Frontal cortex (tissue), 3 donors: ENCODE measurements at regions not wholly inside any gene's neighbourhood (a gene's known extent, or its start where the extent isn't known, plus 50 kb on each side); places are given as distances from the start of the nearest gene placed in this dataset.

Experiments used
- DNase-seq, 2 donors: peaks; one replicate each; pipeline ENCODE4 v3.0.0; 2012; ENCODE audit warnings: low spot score in 2 of 2
- FAIRE-seq: peaks from 2 replicates; lab custom pipeline; 2012; peaks lifted over from hg19 to GRCh38; lab: Jason Lieb, UNC
- donor health status: control.
- donor health status: control.
- donor health status: control.

DNA sequence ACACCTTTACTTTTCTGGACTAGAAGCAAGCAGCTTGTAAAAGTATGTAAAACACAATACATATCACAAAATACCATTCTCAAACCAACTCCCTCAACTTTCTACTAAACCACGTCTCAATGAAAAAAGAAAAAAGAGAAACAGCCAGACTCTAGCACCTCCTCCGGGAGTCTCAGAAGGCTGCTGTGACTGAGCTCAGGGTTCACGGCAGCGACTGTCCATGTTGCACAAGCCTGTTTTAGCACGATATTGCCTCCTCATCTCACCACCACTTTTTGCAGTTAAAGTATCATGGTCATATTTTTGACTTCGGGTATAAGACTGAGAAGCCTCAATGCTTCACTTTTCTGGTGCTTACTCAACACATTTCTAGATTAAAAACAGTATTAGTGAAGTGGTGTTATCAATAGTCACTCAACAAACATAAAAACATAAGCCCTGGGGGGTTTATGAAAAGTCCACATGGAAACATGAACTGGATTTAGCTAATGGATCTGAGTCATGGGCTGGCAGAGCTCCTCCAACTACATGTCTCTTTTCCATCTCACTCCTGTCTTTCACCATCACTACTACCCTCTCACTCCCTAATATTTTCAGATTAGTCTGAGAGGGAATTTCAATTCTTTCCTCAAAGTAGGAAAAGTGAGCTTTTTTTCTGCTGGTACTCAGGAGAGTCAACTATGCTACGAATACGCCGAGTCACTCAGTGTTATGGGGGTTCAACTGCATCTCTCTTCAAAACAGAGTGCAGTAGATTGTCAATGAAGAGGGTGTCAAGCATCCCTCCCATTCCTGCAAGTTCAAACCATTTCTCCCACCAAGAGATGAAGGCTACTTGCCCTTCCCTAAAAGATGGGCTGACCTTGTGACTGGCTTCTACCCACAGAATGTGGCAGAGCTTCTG, 113.7 kb downstream of the OSR1 start:
- FAIRE-seq (no peak), DNase-seq (no peak)

DNA sequence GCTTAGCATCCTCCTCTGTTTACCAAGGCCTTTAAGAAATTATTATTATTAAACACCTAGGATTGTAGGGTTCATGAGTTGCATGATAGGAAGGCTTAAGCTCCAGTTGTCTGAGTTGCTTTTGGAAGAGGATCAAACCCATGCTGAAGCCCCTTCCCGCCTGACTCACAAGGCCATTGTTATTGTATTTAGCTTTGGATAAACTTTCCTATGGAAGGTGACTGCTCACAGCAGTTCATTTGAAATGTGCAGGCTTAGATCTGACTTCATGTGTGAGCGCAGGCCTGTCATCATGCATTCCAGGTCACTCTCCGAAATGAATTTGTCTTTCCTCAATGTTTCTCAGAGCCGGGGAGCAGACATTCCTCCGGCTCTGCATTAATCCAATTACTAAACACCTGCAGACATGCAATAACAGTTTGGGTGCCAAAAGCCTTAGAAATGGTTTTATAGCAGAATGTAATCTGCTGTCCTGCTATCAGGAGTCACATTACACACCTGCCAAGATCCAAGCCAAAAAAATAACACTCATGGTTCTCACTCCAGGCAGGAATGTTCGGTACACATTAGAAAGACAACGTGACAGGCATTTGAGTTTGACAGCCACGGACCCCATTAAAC, 119.9 kb downstream of the OSR1 start:
- no peak for DNase-seq
- no peak for FAIRE-seq

GRCh38 chr2:19235308-19235707, 123.1 kb downstream of the OSR1 start:
- no peak for DNase-seq
- FAIRE-seq: no peak

DNA sequence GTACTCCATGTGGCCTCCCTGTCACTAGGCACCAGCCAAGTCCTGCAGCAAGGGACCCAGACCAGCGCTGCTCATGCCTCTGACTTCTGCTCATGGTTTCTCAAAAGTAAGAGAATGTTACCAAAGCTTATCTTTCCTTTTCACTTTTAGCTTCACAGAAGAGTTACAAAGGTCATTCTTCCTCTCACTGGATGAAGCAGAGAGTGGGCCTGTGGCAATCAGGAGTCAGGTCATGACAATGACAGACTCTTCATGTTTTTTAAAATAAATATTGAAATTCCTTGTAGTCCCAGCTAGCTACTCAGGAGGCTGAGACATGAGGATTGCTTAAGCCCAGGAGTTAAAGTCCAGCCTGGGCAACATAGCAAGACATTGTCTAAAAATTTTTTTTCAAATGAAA, 126.1 kb downstream of the OSR1 start:
- DNase-seq (no peak), FAIRE-seq (no peak)

GRCh38 chr2:19231625-19232024, 126.8 kb downstream of the OSR1 start:
- FAIRE-seq (no peak), DNase-seq (no peak)

- FAIRE-seq: no peak
- DNase-seq: no peak
Observed at GRCh38 chr2:19230626-19231025, 127.8 kb downstream of the OSR1 start.

DNA sequence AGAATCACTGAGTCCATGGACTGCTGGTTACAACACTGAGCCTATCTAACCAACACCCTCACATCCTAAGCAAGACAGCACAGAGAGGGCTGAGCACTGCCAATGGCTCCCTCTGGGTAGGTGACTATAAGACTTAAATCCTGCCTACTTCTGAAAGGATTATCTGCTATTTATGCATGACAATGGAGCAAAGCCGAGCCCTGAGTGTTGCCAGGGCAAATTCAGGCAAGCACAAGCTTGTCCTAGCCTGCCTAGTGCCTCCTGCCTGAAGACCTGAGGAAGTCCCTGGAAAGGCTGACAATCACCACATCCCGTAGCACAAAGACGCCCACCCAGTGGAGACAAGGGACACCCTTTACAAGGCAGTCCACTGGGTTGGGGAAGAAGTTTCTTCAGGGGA, 129.7 kb downstream of the OSR1 start:
- no peak for DNase-seq
- no peak for FAIRE-seq

DNA sequence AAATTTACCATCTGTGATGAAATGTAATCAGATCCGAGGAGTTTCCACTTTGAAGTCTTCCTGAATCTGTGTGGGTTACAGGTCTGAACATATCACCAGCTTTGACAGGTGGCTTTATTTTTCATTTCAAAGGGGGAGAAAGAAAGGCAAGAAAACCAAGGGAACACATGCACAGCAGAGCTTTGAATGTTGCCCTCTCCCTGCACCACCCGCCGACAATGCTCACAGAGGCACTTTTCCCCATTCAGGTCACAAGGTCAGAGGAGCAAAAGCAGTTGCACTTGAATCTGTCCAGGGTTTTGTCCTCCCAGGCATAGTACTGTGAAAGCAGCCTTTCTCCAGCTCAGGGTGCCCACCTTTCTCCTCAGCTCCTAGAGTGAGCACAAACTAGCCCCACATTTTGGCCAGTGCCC, 130.2 kb downstream of the OSR1 start:
- FAIRE-seq: no peak
- no peak for DNase-seq

DNA sequence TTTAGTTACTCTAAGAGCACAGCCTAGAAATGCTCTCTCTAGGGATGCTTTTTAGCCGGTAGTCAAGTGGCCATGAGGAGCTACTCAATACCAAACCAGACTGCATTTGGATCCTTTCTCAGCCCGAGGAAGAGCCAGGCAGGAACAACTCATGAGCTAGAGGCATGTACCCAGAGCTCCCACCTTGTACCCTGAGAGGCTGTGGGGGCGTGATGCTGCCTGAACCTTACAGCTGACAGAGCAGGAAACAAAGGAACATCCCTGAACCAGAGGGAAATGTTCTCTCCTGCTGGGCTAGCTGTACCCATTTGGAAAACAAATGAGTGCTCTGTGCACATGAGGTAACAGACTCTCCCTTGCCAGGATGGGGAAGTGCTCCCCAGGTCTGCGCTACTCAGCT, 131.6 kb downstream of the OSR1 start:
- no peak for DNase-seq
- FAIRE-seq: no peak

DNA sequence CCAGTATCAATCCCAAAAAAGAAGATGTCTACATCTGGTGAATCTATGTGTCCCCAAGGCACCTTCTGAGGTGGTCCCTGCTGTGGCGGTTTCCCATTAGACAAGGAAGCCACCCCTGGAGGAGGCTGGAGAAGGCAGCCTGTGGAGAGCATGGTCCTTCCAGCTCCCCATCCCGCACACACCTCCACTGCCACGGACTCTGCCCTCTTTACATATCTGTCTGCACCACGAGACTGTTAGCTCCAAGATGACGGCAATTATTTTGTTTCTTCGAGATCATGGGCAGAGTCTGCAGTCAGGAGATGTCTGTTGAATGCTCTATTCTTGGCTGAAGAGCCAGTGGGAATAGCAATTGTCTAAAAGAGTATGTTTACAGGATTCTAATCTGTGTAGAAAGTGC, 132.0 kb downstream of the OSR1 start:
- no peak for FAIRE-seq

GRCh38 chr2:19225931-19226330, 132.5 kb downstream of the OSR1 start:
- no peak for DNase-seq
- FAIRE-seq: no peak

More for the DNA sequence above, 132.0 kb downstream of the OSR1 start:
- no peak for DNase-seq

GRCh38 chr2:19225126-19225525, 133.3 kb downstream of the OSR1 start:
- FAIRE-seq (no peak), DNase-seq (no peak)

GRCh38 chr2:19224486-19224885, 133.9 kb downstream of the OSR1 start:
- no peak for DNase-seq
- FAIRE-seq: no peak

GRCh38 chr2:19224011-19224410, 134.4 kb downstream of the OSR1 start:
- FAIRE-seq: no peak

DNA sequence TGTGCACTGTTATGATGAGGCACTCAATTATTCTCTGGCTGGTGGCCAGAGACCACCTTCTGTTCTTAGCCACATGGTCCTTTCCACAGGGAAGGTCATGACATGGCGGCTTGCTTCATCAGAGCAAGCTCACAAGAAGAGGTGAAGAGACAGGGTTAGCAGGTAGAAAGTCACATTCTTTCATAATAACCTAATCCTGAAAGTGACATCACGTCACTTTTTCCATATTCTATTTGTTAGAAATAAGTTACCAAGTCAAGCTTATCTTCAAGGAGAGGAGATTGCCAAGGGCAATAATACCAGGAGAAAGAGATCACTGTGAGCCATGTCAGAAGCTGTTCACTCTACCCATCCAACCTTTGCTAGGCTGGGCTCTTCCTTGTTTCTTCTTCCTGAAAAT, 139.4 kb downstream of the OSR1 start:
- DNase-seq (no peak), FAIRE-seq (no peak)

More at GRCh38 chr2:19224011-19224410, 134.4 kb downstream of the OSR1 start:
- no peak for DNase-seq

GRCh38 chr2:19218166-19218565, 140.3 kb downstream of the OSR1 start:
- DNase-seq (no peak), FAIRE-seq (no peak)

- DNase-seq (no peak), FAIRE-seq (no peak)
Observed at GRCh38 chr2:19216676-19217602, 141.5 kb downstream of the OSR1 start.

GRCh38 chr2:19216238-19216637, 142.2 kb downstream of the OSR1 start:
- FAIRE-seq (no peak), DNase-seq (no peak)

DNA sequence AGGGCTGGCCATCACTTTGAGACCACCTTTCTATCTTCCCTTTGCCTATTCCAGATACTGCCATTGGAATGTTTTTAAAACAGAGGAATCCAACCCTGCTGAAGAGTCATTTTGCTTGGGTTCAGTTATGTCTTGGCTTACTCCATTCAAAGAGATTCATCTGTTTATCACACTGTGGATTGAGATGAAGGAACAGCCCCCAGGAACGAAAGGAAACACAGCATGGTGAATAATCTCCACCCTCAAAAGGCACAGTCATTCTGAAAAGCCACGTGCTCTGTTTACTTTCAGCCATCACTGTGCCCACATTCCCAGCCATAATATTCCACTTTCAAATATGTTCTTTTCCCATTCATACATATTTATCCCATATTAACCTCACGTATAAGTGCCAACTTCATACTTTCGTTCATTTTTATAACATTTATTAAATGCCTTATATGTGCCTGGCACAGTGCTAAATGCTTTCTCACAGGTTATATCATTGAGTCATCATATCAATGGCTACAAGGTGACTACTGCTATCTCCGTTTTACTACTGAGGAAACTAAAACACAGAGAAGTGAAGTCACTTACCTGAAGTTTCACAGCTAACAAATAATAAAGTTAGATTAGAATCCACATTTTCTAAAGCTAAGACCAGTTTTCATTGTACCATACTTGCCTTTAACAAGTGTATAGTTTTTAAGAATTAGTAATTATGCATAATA, 143.6 kb downstream of the OSR1 start:
- DNase-seq: no peak
- no peak for FAIRE-seq
